ENCODE measurements at regions not wholly inside any gene's neighbourhood (a gene's known extent, or its start where the extent isn't known, plus 50 kb on each side); places are given as distances from the start of the nearest gene placed in this dataset.

DNA sequence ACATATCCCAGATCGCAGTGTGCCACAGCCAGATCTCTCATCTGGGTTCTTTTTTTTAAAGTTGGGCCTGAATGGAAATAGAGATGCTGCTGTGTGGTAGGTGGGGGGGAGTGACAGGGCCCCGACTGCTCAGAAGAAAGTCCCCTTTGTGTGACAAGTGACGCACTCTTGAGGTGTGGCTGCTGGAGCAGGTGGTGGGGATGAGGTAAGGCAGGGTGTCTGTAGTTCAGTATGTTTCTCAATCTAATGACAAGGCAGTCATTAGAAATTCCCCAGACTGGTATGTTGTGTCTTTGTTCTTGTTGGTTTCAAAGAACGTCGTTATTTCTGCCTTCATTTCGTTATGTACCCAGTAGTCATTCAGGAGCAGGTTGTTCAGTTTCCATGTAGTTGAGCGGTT, 128.8 kb upstream of the TACR1 start:
- TF ChIP-seq, protein P1, sequence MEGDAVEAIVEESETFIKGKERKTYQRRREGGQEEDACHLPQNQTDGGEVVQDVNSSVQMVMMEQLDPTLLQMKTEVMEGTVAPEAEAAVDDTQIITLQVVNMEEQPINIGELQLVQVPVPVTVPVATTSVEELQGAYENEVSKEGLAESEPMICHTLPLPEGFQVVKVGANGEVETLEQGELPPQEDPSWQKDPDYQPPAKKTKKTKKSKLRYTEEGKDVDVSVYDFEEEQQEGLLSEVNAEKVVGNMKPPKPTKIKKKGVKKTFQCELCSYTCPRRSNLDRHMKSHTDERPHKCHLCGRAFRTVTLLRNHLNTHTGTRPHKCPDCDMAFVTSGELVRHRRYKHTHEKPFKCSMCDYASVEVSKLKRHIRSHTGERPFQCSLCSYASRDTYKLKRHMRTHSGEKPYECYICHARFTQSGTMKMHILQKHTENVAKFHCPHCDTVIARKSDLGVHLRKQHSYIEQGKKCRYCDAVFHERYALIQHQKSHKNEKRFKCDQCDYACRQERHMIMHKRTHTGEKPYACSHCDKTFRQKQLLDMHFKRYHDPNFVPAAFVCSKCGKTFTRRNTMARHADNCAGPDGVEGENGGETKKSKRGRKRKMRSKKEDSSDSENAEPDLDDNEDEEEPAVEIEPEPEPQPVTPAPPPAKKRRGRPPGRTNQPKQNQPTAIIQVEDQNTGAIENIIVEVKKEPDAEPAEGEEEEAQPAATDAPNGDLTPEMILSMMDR (conservative IDR thresholded peaks at IDR 0.05; ENCODE audit: control insufficient read depth, insufficient read depth, low read depth, low read length) = no peak
- H3K4me3 ChIP-seq (ENCODE audit: control insufficient read depth, low read depth, low read length) = no peak overlapping the region
- DNase-seq (ENCODE audit: low read depth) = no peak

DNA sequence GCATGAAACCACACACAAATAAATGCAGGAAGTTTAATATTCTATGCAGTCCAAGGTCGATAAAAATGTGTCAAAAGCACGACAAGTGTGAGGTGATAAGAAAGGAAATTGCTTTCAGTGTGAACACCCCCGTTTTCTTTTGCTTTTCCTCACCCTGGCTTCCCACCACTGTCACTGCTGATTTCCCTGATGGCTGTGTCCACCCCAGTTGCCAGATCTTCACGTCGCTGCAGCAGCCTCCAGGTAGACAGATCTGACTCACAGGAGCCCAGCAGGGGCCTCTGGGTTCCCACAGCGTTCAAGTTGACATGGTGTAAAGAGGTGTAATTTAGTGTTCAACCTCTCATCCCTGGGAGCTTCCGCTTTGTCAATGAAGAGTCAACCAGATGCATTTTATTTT, 128.0 kb upstream of the TACR1 start:
- TF ChIP-seq, protein P1 (conservative IDR thresholded peaks at IDR 0.05; ENCODE audit: control insufficient read depth, insufficient read depth, low read depth, low read length) = no peak
- DNase-seq (ENCODE audit: low read depth) = no peak
- H3K4me3 ChIP-seq (ENCODE audit: control insufficient read depth, low read depth, low read length) = no peak overlapping the region

DNA sequence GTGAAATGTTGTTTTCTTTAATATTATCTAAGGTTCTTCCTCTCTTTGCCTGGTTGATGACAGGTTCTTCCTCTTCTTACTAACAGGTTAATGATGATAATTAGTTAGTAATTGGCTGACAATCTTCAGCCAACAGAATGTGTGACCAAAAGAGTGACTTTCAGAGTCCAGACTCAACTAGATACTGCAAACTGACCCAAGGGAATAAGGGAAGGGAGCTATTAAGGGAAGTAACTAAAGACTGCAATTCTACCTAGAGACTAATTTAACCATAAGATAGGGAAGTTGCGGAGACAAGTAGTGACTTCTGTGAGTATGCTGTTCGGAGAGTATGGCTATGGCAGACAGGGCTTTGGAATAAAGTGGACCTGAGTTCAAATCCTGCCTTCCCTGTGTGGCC, 127.3 kb upstream of the TACR1 start:
- no peak for DNase-seq (ENCODE audit: low read depth)
- H3K4me3 ChIP-seq (ENCODE audit: control insufficient read depth, low read depth, low read length) = no peak overlapping the region
- TF ChIP-seq, protein P1 (conservative IDR thresholded peaks at IDR 0.05; ENCODE audit: control insufficient read depth, insufficient read depth, low read depth, low read length) = no peak

DNA sequence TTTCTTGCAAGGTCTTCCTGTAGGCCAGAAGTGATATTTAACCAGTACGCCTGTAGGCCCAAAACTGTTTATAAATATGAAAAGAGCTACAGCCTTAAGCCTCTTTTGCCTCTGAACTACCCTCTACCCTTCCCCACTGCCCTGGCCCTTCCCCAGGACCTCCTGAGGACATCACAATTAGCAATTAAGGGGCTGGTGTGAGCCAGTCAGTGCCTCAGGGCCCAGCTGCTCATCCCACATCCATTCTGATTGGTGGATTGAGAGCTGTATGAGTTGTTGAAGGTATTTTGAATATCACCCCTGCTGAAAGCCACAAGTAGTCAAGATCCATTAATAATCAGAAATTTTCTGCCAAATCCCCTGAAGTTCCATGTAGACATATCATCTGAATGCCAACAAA, 126.3 kb upstream of the TACR1 start:
- no peak overlapping the region for H3K4me3 ChIP-seq (ENCODE audit: control insufficient read depth, low read depth, low read length)
- TF ChIP-seq, protein P1 (conservative IDR thresholded peaks at IDR 0.05; ENCODE audit: control insufficient read depth, insufficient read depth, low read depth, low read length) = no peak
- DNase-seq (ENCODE audit: low read depth) = no peak

DNA sequence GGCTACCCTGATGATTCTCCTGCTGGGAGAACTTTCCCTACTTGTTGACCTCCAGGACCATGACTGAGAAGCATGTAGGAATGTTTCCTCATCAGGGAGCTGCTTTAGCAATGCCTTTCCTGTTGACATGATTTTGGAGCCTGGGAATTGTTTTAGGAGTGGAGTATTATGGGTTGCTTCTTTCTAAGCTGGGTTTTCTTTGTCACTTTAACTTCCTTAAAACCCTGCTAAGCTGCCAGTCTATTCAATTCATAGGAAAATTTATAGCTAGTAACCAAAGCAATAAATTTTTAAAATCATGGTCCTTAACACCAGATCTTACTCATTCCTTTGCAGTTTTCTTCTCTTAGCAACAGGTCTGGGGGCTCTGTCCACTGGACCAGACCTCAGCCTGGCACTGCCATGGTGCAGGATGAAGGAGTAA, 125.6 kb upstream of the TACR1 start:
- TF ChIP-seq, protein P1 (conservative IDR thresholded peaks at IDR 0.05; ENCODE audit: control insufficient read depth, insufficient read depth, low read depth, low read length) = no peak
- H3K4me3 ChIP-seq (ENCODE audit: control insufficient read depth, low read depth, low read length) = no peak overlapping the region
- peak; percentile 36 for DNase-seq (ENCODE audit: low read depth)

DNA sequence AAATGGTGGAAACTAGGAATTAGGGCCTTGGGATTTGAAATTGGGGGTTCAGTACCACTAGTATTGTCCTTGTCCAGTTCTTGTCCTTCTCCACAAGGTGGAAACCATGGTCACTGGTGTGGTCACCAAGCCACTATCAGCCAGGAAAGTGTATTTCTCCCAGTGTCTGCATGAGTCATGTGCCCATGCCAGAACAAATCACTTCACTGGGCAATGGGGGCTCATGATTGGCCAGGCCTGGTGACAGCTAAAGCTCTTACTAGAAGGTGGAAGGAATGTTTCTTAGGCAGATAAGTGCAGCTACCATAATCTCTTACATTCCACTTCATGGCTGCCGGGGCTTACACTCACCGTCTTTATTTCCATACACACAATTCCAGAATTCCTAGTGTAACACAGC, 124.8 kb upstream of the TACR1 start:
- TF ChIP-seq, protein P1 (conservative IDR thresholded peaks at IDR 0.05; ENCODE audit: control insufficient read depth, insufficient read depth, low read depth, low read length) = no peak
- no peak overlapping the region for H3K4me3 ChIP-seq (ENCODE audit: control insufficient read depth, low read depth, low read length)
- no peak for DNase-seq (ENCODE audit: low read depth)

DNA sequence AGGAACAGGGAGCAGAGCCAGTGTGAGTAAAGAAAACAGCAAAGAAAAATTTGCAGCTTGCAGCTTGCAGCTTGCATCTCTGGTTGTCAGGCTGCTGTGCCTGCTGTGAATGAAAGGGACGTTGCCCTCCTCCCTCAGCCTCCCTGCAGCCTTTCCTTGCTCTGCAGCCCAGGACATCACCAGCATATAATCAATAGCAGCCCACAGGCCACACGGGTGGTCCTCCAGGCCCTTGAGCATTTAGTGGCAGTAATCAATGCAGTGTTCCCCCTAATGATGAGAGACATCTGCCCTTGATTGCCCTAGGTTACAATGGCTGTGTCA, 122.2 kb upstream of the TACR1 start:
- no peak for DNase-seq (ENCODE audit: low read depth)
- TF ChIP-seq, protein P1 (conservative IDR thresholded peaks at IDR 0.05; ENCODE audit: control insufficient read depth, insufficient read depth, low read depth, low read length) = no peak

More for the DNA sequence above, 122.2 kb upstream of the TACR1 start:
- H3K4me3 ChIP-seq (ENCODE audit: control insufficient read depth, low read depth, low read length) = no peak overlapping the region
